Astrocyte of the spinal cord (primary cell): ENCODE measurements at regions not wholly inside any gene's neighbourhood (a gene's known extent, or its start where the extent isn't known, plus 50 kb on each side); places are given as distances from the start of the nearest gene placed in this dataset.
"Not testable (repeated sequence)": the region's sequence is repeated elsewhere in the genome, so short reads cannot be mapped to it uniquely, and the experiment has no call there.

Experiments
- DNase-seq: peaks from one replicate; pipeline ENCODE4 v3.0.0; 2011; ENCODE audit warnings: low read depth, low spot score
- H3K4me3 ChIP-seq: 2 replicates; pipeline ENCODE4 v1.5.1; 2011; ENCODE audit warnings: low read depth, mild to moderate bottlenecking, low read length, moderate library complexity
- CTCF ChIP-seq: IDR thresholded peaks from 2 replicates; pipeline ENCODE4 v1.5.1; 2012; ENCODE audit warnings: low read depth, mild to moderate bottlenecking, low read length, inconsistent platforms
- in situ Hi-C: cut with HindIII; loops from 2 replicates; pipeline ENCODE4 v1.10.0; 2017; ENCODE audit warnings: low sequenced_read_pairs

- no peak for TF ChIP-seq CTCF
- in situ Hi-C loops, result no loop called here
- no peak overlapping the region for H3K4me3 ChIP-seq
- no peak for DNase-seq
These were observed 364.2 kb upstream of the CNTN3 start for GRCh38 chr3:74978684-74979083.

GRCh38 chr3:74985028-74985904 is 370.8 kb upstream of the CNTN3 start:
- in situ Hi-C loops, DNase-seq, H3K4me3 ChIP-seq: not testable (repeated sequence)

- no peak overlapping the region for H3K4me3 ChIP-seq
- in situ Hi-C loops, result no loop called here
These were observed 373.6 kb upstream of the CNTN3 start for GRCh38 chr3:74988095-74988494.

GRCh38 chr3:74992898-74993297 is 378.4 kb upstream of the CNTN3 start:
- H3K4me3 ChIP-seq, result no peak overlapping the region
- no peak for DNase-seq
- TF ChIP-seq CTCF, result no peak
- in situ Hi-C loops, result no loop called here

More at GRCh38 chr3:74988095-74988494, 373.6 kb upstream of the CNTN3 start:
- TF ChIP-seq CTCF, result no peak
- DNase-seq, result no peak

- TF ChIP-seq CTCF, result no peak
- in situ Hi-C loops, result no loop called here
- no peak overlapping the region for H3K4me3 ChIP-seq
- DNase-seq, result no peak
These were observed 386.9 kb upstream of the CNTN3 start for GRCh38 chr3:75001330-75001729.

GRCh38 chr3:75012791-75013331 is 398.4 kb upstream of the CNTN3 start:
- no peak for DNase-seq
- no peak for TF ChIP-seq CTCF
- in situ Hi-C loops, result no loop called here
- no peak overlapping the region for H3K4me3 ChIP-seq

- no peak for TF ChIP-seq CTCF
- no peak for DNase-seq
- in situ Hi-C loops, result no loop called here
- H3K4me3 ChIP-seq, result no peak overlapping the region
These were observed 399.5 kb upstream of the CNTN3 start for GRCh38 chr3:75014008-75014407.
